ENCODE measurements at regions not wholly inside any gene's neighbourhood (a gene's known extent, or its start where the extent isn't known, plus 50 kb on each side); places are given as distances from the start of the nearest gene placed in this dataset.

- no TSS peak for BruUV-seq (replicated peaks)
- H3K9me1 ChIP-seq (ENCODE audit: control insufficient read depth, insufficient read depth, low read length) = no peaks in the 10 kb centered on the region
- H3K4me3 ChIP-seq = no peak overlapping the region
- no peak overlapping the region for H2AFZ ChIP-seq (ENCODE audit: low read depth, low read length)
- TF ChIP-seq, protein P1, sequence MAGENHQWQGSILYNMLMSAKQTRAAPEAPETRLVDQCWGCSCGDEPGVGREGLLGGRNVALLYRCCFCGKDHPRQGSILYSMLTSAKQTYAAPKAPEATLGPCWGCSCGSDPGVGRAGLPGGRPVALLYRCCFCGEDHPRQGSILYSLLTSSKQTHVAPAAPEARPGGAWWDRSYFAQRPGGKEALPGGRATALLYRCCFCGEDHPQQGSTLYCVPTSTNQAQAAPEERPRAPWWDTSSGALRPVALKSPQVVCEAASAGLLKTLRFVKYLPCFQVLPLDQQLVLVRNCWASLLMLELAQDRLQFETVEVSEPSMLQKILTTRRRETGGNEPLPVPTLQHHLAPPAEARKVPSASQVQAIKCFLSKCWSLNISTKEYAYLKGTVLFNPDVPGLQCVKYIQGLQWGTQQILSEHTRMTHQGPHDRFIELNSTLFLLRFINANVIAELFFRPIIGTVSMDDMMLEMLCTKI (IDR thresholded peaks at IDR 0.05; ENCODE audit: partially characterized antibody) = no peak
- no peak for TF ChIP-seq ZNF766 (CRISPR knock-in tag; conservative IDR thresholded peaks at IDR 0.05)
- TF ChIP-seq SRSF9 (IDR thresholded peaks at IDR 0.05; ENCODE audit: borderline replicate concordance, low read depth, low read length) = no peak
- TF ChIP-seq NCOA4 (IDR thresholded peaks at IDR 0.05; ENCODE audit: partially characterized antibody) = no peak
- TF ChIP-seq MTA2 (IDR thresholded peaks at IDR 0.05; ENCODE audit: low read depth) = no peak
- no peak for TF ChIP-seq NFXL1 (CRISPR knock-in tag; IDR thresholded peaks at IDR 0.05)
- TF ChIP-seq ZFX (CRISPR knock-in tag; IDR thresholded peaks at IDR 0.05) = no peak
- no peak for TF ChIP-seq SPI1 (IDR thresholded peaks at IDR 0.05; ENCODE audit: borderline replicate concordance, low read depth, low read length)
- TF ChIP-seq PTTG1 (tag; IDR thresholded peaks at IDR 0.05; ENCODE audit: low read depth) = no peak
- no peak for TF ChIP-seq NUFIP1 (IDR thresholded peaks at IDR 0.05; ENCODE audit: partially characterized antibody)
- TF ChIP-seq E2F3 (CRISPR knock-in tag; IDR thresholded peaks at IDR 0.05) = no peak
- no peak for TF ChIP-seq STAG1 (CRISPR knock-in tag; IDR thresholded peaks at IDR 0.05; ENCODE audit: borderline replicate concordance)
- TF ChIP-seq JUND (IDR thresholded peaks at IDR 0.05; ENCODE audit: borderline replicate concordance, low read depth, low read length) = no peak
- TF ChIP-seq JUND (tag; IDR thresholded peaks at IDR 0.05; ENCODE audit: borderline replicate concordance, low read depth, low read length) = no peak
- no peak for TF ChIP-seq SUPT5H (IDR thresholded peaks at IDR 0.05)
- no peak for TF ChIP-seq ZFP36 (IDR thresholded peaks at IDR 0.05; ENCODE audit: low read depth, low read length, partially characterized antibody)
- no peak overlapping the region for H3K9ac ChIP-seq (ENCODE audit: insufficient read depth in 1 of 2, low read depth in 2 of 2, low read length in 2 of 2)
- H3K36me3 ChIP-seq (ENCODE audit: control insufficient read depth, insufficient read depth, low read length) = no peaks in the 10 kb centered on the region
- ChIA-PET CTCF (ENCODE audit: low intra/inter-chr PET ratio) (no interaction called here), POLR2A (no interaction called here)
- FAIRE-seq = no peak
- no peaks in the 10 kb centered on the region for H4K20me1 ChIP-seq (replicated peaks; ENCODE audit: control insufficient read depth, insufficient read depth, low read length)
- no peak overlapping the region for H3K4me2 ChIP-seq (ENCODE audit: insufficient read depth, low read length)
- H3K27me3 ChIP-seq (ENCODE audit: control insufficient read depth in 2 of 2, insufficient read depth in 2 of 2, low read length in 2 of 2) = no peaks in the 10 kb centered on the region
- in situ Hi-C loops (cut with MboI) = no loop called here
- DNase-seq (ENCODE audit: extremely low read depth in 1 of 4, low spot score in 3 of 4) = no peak
- intact Hi-C loops (cut with micrococcal nuclease) = no loop called here
- ATAC-seq = no peak
- WGBS (ENCODE audit: insufficient coverage, low coverage, missing lambda C conversion rate) = 0% methylated on average over 2 of the region's 2 CpGs
- H3K4me1 ChIP-seq (replicated peaks in 1 of 2; ENCODE audit: control insufficient read depth in 2 of 2, insufficient read depth in 2 of 2, low read length in 2 of 2) = no peaks in the 10 kb centered on the region
- H3K9me3 ChIP-seq (replicated peaks; ENCODE audit: control insufficient read depth, insufficient read depth, low read depth, low read length) = no peaks in the 10 kb centered on the region
- no peak overlapping the region for H3K27ac ChIP-seq (ENCODE audit: extremely low read depth, low read depth, low read length)
- H3K79me2 ChIP-seq (ENCODE audit: control insufficient read depth, insufficient read depth, low read length) = no peaks in the 10 kb centered on the region
Observed at GRCh38 chr18:51575171-51575570, 377.7 kb upstream of the MEX3C start.

Measured in K562 (cell line).